HepG2 (cell line): ENCODE measurements at regions not wholly inside any gene's neighbourhood (a gene's known extent, or its start where the extent isn't known, plus 50 kb on each side); places are given as distances from the start of the nearest gene placed in this dataset.

Experiments used
- ATAC-seq: fragments of 200-7000 bp; cut with Tn5 transposase; 3 replicates; pipeline ENCODE4 v1.9.1; 2020; ENCODE audit warnings: mild to moderate bottlenecking, moderate library complexity
- BruUV-seq: library from RNA; stranded (reverse); fragments of 400-500 nt; replicated peaks from 2 replicates; lab custom pipeline; 2021; lab: Mats Ljungman, UMichigan
- CTCF ChIA-PET: fragments of 300-600 bp; formaldehyde crosslinking; extraction: SDS; loops from one replicate; lab custom pipeline; 2021; ENCODE audit warnings: low total read pairs, inconsistent platforms, low intra/inter-chr PET ratio; lab: Yijun Ruan, JAX
- POLR2A ChIA-PET: fragments of 350-600 bp; sonication (Branson Sonifier 250); formaldehyde crosslinking; loops from one replicate; lab custom pipeline; 2020; ENCODE audit warnings: antibody characterized with exemption, inconsistent platforms; lab: Yijun Ruan, JAX
- DNase-seq: peaks from one replicate; pipeline ENCODE4 v3.0.0-alpha.2; 2015; ENCODE audit warnings: low spot score
- FAIRE-seq: peaks from 3 replicates; lab custom pipeline; 2011; peaks lifted over from hg19 to GRCh38; lab: Jason Lieb, UNC
- H2AFZ ChIP-seq: one replicate; pipeline ENCODE4 v1.6.1; 2011; ENCODE audit warnings: low read length, inconsistent platforms
- H3K27ac ChIP-seq: fragments of 300-600 bp; 3 replicates; pipeline ENCODE4 v1.8.0; 2011; ENCODE audit warnings: mixed run types, mild to moderate bottlenecking, mixed read lengths, low read length, inconsistent platforms; ENCODE audit not compliant: insufficient read depth; ENCODE audit errors: extremely low read length
- H3K27me3 ChIP-seq, 2 experiments: fragments of 200-600 bp in 1 of 2; 2 replicates in 1 of 2; 3 replicates in 1 of 2; pipeline versions ENCODE4 v1.6.0 to v1.8.0; 2011; ENCODE audit warnings: low read length in 2 of 2, mild to moderate bottlenecking in 2 of 2, moderate library complexity in 2 of 2, inconsistent platforms in 1 of 2; ENCODE audit not compliant: insufficient read depth in 2 of 2, control insufficient read depth in 1 of 2
- H3K36me3 ChIP-seq, 2 experiments: fragments of 200-600 bp in 1 of 2; replicated peaks in 1 of 2; 2 replicates in 1 of 2; 3 replicates in 1 of 2; pipeline versions ENCODE4 v1.5.1 to v1.8.0; 2011; ENCODE audit warnings: low read length in 2 of 2, inconsistent platforms in 1 of 2; ENCODE audit not compliant: insufficient read depth in 2 of 2, control insufficient read depth in 1 of 2
- H3K4me1 ChIP-seq: 2 replicates; pipeline ENCODE4 v1.5.1; 2012; ENCODE audit warnings: low read length, inconsistent platforms; ENCODE audit not compliant: insufficient read depth
- H3K4me2 ChIP-seq: 2 replicates; pipeline ENCODE4 v1.6.0; 2011; ENCODE audit warnings: low read depth, low read length, inconsistent platforms
- H3K4me3 ChIP-seq, 3 experiments: fragments of 200-600 bp in 1 of 3; sonication (generic), shearing (Covaris generic) in 1 of 3; replicated peaks in 1 of 3; 2 replicates each; pipeline ENCODE4 v1.5.1; 2011 to 2016; ENCODE audit warnings: low read length in 3 of 3, inconsistent platforms in 2 of 3, low read depth in 2 of 3, mild to moderate bottlenecking in 2 of 3, control low read depth in 1 of 3, mixed read lengths in 1 of 3; ENCODE audit not compliant: insufficient read depth in 1 of 3
- H3K79me2 ChIP-seq: one replicate; pipeline ENCODE4 v1.6.1; 2011; ENCODE audit warnings: low read length, inconsistent platforms; ENCODE audit not compliant: insufficient read depth
- H3K9ac ChIP-seq: 2 replicates; pipeline ENCODE4 v1.6.0; 2011; ENCODE audit warnings: mild to moderate bottlenecking, low read depth, low read length, inconsistent platforms; ENCODE audit not compliant: insufficient read depth
- H3K9me3 ChIP-seq: 2 replicates; pipeline ENCODE4 v1.5.1; 2012; ENCODE audit warnings: mild to moderate bottlenecking, low read length
- H4K20me1 ChIP-seq: 2 replicates; pipeline ENCODE4 v1.6.0; 2011; ENCODE audit warnings: inconsistent platforms, mild to moderate bottlenecking, low read length, moderate library complexity; ENCODE audit not compliant: insufficient read depth
- HMGXB3 ChIP-seq: sonication (generic); formaldehyde crosslinking; IDR thresholded peaks from 2 replicates; pipeline ENCODE4 v1.4.0; 2020; ENCODE audit warnings: missing genetic modification reagents, borderline replicate concordance
- MNT ChIP-seq: fragments of 450-650 bp; IDR thresholded peaks from 2 replicates; pipeline ENCODE4 v1.6.1; 2016
- WGBS: methylation state at CpG from one replicate; pipeline ENCODE4 v1.1.6; 2017; ENCODE audit warnings: low lambda C conversion rate; 5-methylcytosine and 5-hydroxymethylcytosine counted together
- in situ Hi-C: cut with HindIII; loops from 2 replicates; pipeline ENCODE4 v1.10.0; 2017; ENCODE audit warnings: low pct_unique_long_range_greater_than_20kb; ENCODE audit not compliant: extremely low pct_ligation_motif_present
- intact Hi-C: fragments of 100-400 bp; cut with micrococcal nuclease; formaldehyde crosslinking; loops from one replicate; pipeline ENCODE4 v1.10.0; 2022; ENCODE audit not compliant: unreplicated experiment

GRCh38 chr1:227490001-227490400 is 73.4 kb upstream of the ZNF678 start:
- Histone ChIP-seq H3K36me3 (no peaks in the 10 kb centered on the region), H3K9me3 (peaks cover 9% of the 10 kb centered on the region; the same call in 1 of the 2 replicates), H3K4me1 (no peaks in the 10 kb centered on the region), H4K20me1 (no peaks in the 10 kb centered on the region), H3K4me3 (no peak overlapping the region), H3K4me2 (no peak overlapping the region), H3K9ac (no peak overlapping the region), H2AFZ (no peak overlapping the region), H3K27me3 (peaks cover 1 to 19% of the 10 kb centered on the region in 2 experiments; a peak in 3 of 5 replicates), H3K27ac (no peak overlapping the region), H3K79me2 (no peaks in the 10 kb centered on the region)
- BruUV-seq, result no TSS peak
- CTCF ChIA-PET, result no interaction called here
- intact Hi-C loops, result no loop called here
- 14% methylated on average over 2 of the region's 2 CpGs for WGBS
- POLR2A ChIA-PET, result no interaction called here
- no peak for FAIRE-seq
- ATAC-seq, result no peak
- TF ChIP-seq HMGXB3 (CRISPR knock-in tag), result no peak
- TF ChIP-seq MNT, result peak; percentile 69
- in situ Hi-C loops, result no loop called here
- no peak for DNase-seq
